Activated CD8-positive, alpha-beta memory T cell treated with anti-CD3 and anti-CD28 coated beads, Interleukin-2, amount 10 ng/mL, durations not matched to agents 7 days and 5 days (primary cell): ENCODE measurements at regions not wholly inside any gene's neighbourhood (a gene's known extent, or its start where the extent isn't known, plus 50 kb on each side); places are given as distances from the start of the nearest gene placed in this dataset.
"Not testable (repeated sequence)": the region's sequence is repeated elsewhere in the genome, so short reads cannot be mapped to it uniquely, and the experiment has no call there.

Source experiments
- ATAC-seq: fragments of 150-1000 bp; cut with Tn5 transposase; one replicate; pipeline ENCODE4 v1.10.0; 2021; ENCODE audit warnings: moderate library complexity
- CTCF ChIA-PET: fragments of 350-600 bp; sonication (Branson Sonifier 250); formaldehyde crosslinking; loops from one replicate; lab custom pipeline; 2021; ENCODE audit warnings: antibody characterized with exemption; lab: Charles Lee
- DNase-seq: peaks from one replicate; pipeline ENCODE4 v3.0.0-alpha.2; 2020
- H3K27ac Mint-ChIP-seq: one replicate; pipeline ENCODE4 v1.8.0; 2021; ENCODE audit warnings: mild to moderate bottlenecking, mixed read lengths
- H3K27me3 Mint-ChIP-seq: one replicate; pipeline ENCODE4 v1.8.0; 2021; ENCODE audit warnings: mixed read lengths
- H3K36me3 Mint-ChIP-seq: one replicate; pipeline ENCODE4 v1.8.0; 2021; ENCODE audit warnings: mild to moderate bottlenecking, mixed read lengths
- H3K4me1 Mint-ChIP-seq: one replicate; pipeline ENCODE4 v1.8.0; 2021; ENCODE audit warnings: mixed read lengths
- H3K4me3 Mint-ChIP-seq: one replicate; pipeline ENCODE4 v1.8.0; 2021; ENCODE audit warnings: mild to moderate bottlenecking, moderate library complexity, mixed read lengths
- H3K9me3 Mint-ChIP-seq: one replicate; pipeline ENCODE4 v1.8.0; 2022; ENCODE audit warnings: low read depth, mixed read lengths

DNA sequence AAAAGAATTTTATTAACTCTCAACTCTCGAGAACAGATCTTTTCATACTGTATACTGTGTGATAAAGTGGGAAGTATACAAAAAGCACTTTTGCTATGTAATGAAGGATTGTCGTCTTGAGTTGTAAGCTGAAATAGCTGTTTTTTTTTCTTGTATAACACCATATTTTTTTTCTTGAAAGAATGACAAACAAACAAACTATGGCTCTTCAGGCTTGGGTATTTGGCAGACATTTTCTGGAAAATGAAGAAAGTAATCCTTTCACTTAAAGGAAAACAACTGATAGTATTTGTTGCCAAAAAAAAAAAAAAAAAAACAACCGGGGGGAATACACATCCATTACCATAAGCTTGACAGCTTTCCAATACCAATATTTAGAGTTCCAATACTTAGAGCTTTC lies 230.4 kb downstream of the ICOS start:
- Mint-ChIP-seq H3K9me3 (no peaks in the 10 kb centered on the region), H3K4me1 (no peaks in the 10 kb centered on the region), H3K27ac (no peak overlapping the region), H3K27me3 (peaks cover 17% of the 10 kb centered on the region), H3K36me3 (no peaks in the 10 kb centered on the region), H3K4me3 (no peak overlapping the region)
- CTCF ChIA-PET = interaction anchor here (1.9 to 2.7 kb wide), 2 partner anchors 11 to 22 kb away, joined by 7 to 11 read pairs; no protein-coding TSS in a partner anchor
- no peak for DNase-seq
- ATAC-seq = no peak

GRCh38 chr2:204167670-204168069 lies 231.1 kb downstream of the ICOS start:
- DNase-seq, H3K9me3 Mint-ChIP-seq, H3K4me1 Mint-ChIP-seq, CTCF ChIA-PET, H3K4me3 Mint-ChIP-seq, ATAC-seq, H3K36me3 Mint-ChIP-seq, H3K27ac Mint-ChIP-seq: not testable (repeated sequence)
- H3K27me3 Mint-ChIP-seq = peaks cover 17% of the 10 kb centered on the region

DNA sequence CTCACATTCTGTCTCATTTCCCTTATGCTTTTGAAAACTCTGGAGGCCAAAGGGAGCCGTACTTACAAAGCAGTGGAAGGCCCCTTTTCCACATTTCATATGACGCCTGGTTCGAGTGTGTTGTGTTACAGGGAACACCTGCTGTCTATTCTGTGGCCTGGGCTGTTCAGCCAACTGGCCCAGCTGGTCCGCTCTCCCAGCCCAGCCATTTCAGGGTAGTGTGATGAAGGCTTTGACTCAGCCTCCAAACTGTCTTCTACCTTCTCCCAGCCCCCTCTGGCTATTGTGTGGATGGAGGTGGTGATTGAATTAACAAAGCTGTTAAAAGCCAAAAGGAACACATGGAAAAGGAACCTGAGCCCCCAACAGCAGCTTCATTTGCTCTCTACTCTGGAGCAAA lies 233.8 kb downstream of the ICOS start:
- Mint-ChIP-seq H3K4me3 (no peak overlapping the region), H3K9me3 (no peaks in the 10 kb centered on the region), H3K4me1 (no peaks in the 10 kb centered on the region), H3K27me3 (peaks cover 17% of the 10 kb centered on the region), H3K36me3 (no peaks in the 10 kb centered on the region), H3K27ac (no peak overlapping the region)
- no peak for ATAC-seq
- CTCF ChIA-PET = no interaction called here
- DNase-seq = no peak

- H3K27ac Mint-ChIP-seq = no peak overlapping the region
- no peaks in the 10 kb centered on the region for H3K36me3 Mint-ChIP-seq
- peaks cover 14% of the 10 kb centered on the region for H3K27me3 Mint-ChIP-seq
- ATAC-seq (no peak), DNase-seq (no peak)
- H3K4me1 Mint-ChIP-seq = no peaks in the 10 kb centered on the region
- CTCF ChIA-PET = no interaction called here
- H3K4me3 Mint-ChIP-seq = no peak overlapping the region
- H3K9me3 Mint-ChIP-seq = no peaks in the 10 kb centered on the region
Measured at GRCh38 chr2:204171432-204172144, 235.0 kb downstream of the ICOS start.

- H3K9me3 Mint-ChIP-seq = no peaks in the 10 kb centered on the region
- DNase-seq = no peak
- CTCF ChIA-PET = no interaction called here
Measured at GRCh38 chr2:204172145-204172600, 235.6 kb downstream of the ICOS start.

DNA sequence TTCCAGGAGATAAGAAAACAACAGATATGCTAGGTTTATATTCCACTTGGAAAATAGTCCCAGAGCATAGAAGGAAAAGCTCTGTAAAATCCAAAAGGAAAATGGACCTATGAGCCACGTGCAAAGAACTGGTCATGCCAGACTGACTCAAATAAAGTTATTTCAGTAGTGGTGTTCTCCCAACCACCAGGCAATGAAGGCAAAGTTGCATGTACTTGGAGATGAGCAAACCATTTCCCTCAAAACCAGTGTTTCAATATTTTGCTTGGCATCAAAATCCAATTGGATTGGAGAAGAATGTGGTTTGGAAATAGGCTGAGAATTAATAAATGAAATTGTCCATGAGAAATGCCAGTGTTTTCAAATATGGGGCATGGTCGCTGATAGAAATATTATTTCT lies 237.5 kb downstream of the ICOS start:
- Mint-ChIP-seq H3K27ac (no peak overlapping the region), H3K4me3 (no peak overlapping the region), H3K4me1 (peaks cover 3% of the 10 kb centered on the region), H3K9me3 (no peaks in the 10 kb centered on the region), H3K27me3 (peaks cover 16% of the 10 kb centered on the region), H3K36me3 (no peaks in the 10 kb centered on the region)
- no peak for ATAC-seq
- DNase-seq = no peak
- CTCF ChIA-PET = no interaction called here

More at GRCh38 chr2:204172145-204172600, 235.6 kb downstream of the ICOS start:
- H3K27ac Mint-ChIP-seq = no peak overlapping the region
- no peaks in the 10 kb centered on the region for H3K36me3 Mint-ChIP-seq
- ATAC-seq = no peak
- H3K4me1 Mint-ChIP-seq = peaks cover 3% of the 10 kb centered on the region
- no peak overlapping the region for H3K4me3 Mint-ChIP-seq
- peaks cover 14% of the 10 kb centered on the region for H3K27me3 Mint-ChIP-seq

DNA sequence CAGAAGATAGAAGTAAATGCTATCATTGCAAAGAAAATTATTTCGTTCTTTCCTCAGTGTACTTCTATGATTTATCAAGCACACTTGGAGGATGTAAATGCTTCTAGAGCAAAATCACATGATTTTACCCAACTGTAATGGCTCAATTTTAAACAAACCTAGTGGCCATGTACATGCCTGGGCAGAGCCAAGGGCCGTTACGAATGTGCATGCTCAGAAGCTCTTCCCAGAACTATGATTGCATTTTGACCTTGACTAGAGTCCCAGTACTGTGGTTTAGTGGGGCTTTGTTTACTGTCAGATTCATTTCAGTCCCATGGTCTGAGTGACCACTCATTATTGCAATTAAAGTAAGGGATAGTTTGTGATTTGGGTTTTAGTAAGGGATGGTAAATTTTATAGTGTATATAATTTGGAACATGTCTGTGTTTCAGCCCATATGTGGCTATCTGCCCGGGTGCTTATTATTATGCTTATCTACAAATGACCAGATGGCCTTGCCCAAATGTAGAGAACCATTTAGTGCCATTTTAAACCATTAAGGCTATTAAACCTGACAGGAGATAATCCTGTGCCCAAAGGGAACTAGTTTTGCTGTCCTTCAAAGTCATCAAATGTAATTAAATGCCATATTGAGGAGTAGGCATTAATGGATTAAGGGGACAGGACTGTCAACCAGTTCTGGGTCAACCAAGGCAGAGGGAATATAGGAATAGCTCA lies 239.1 kb downstream of the ICOS start:
- ATAC-seq (no peak), DNase-seq (no peak)
- no peak overlapping the region for H3K27ac Mint-ChIP-seq
- CTCF ChIA-PET = interaction anchor here (1.4 to 4.3 kb wide), 3 partner anchors 15 to 31 kb away, joined by 3 to 36 read pairs (median 18); no protein-coding TSS in a partner anchor
- H3K4me1 Mint-ChIP-seq = peaks cover 3% of the 10 kb centered on the region
- H3K9me3 Mint-ChIP-seq = no peaks in the 10 kb centered on the region
- H3K36me3 Mint-ChIP-seq = no peaks in the 10 kb centered on the region
- H3K27me3 Mint-ChIP-seq = peaks cover 16% of the 10 kb centered on the region
- H3K4me3 Mint-ChIP-seq = no peak overlapping the region

DNA sequence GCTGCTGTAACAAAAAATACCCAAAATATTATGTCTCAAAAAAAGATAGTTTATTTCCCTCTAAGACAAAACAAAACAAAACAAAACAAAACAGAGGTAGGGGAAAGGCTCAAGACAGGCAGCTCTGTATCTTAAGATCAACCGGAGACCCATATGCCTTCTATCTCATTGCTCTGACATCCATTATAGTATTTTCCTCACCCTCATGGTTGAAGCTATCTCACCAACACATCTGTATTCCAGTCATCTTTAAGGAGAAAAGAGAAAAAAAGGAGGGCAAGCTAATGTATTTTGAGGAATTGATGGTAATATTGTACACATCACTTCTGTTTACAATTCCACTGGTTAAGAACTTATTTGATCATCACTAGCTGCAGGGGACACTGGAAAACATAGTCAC lies 239.7 kb downstream of the ICOS start:
- Mint-ChIP-seq H3K27ac (no peak overlapping the region), H3K4me1 (peaks cover 3% of the 10 kb centered on the region), H3K9me3 (no peaks in the 10 kb centered on the region), H3K36me3 (no peaks in the 10 kb centered on the region), H3K27me3 (peaks cover 19% of the 10 kb centered on the region), H3K4me3 (no peak overlapping the region)
- CTCF ChIA-PET = interaction anchor here (1.2 to 4.3 kb wide), 3 partner anchors 16 to 63 kb away, joined by 4 to 36 read pairs (median 18); no protein-coding TSS in a partner anchor
- ATAC-seq = no peak
- DNase-seq = no peak

- Mint-ChIP-seq H3K27ac (no peak overlapping the region), H3K4me1 (peaks cover 3% of the 10 kb centered on the region), H3K4me3 (no peak overlapping the region), H3K9me3 (no peaks in the 10 kb centered on the region), H3K36me3 (no peaks in the 10 kb centered on the region), H3K27me3 (peaks cover 27% of the 10 kb centered on the region)
- CTCF ChIA-PET = interaction anchor here (0.8 to 4.3 kb wide), 27 partner anchors 9 to 207 kb away, joined by 3 to 36 read pairs (median 5); no protein-coding TSS in a partner anchor
- ATAC-seq (peak; percentile 27), DNase-seq (no peak)
Measured at GRCh38 chr2:204177251-204177976, 240.9 kb downstream of the ICOS start.

GRCh38 chr2:204177977-204178522 lies 241.5 kb downstream of the ICOS start:
- Mint-ChIP-seq H3K36me3 (no peaks in the 10 kb centered on the region), H3K4me1 (peaks cover 3% of the 10 kb centered on the region), H3K9me3 (no peaks in the 10 kb centered on the region), H3K4me3 (no peak overlapping the region), H3K27me3 (peaks cover 30% of the 10 kb centered on the region), H3K27ac (no peak overlapping the region)
- ATAC-seq = peak; percentile 87
- CTCF ChIA-PET = interaction anchor here (0.8 to 4.3 kb wide), 28 partner anchors 9 to 208 kb away, joined by 3 to 36 read pairs (median 4); no protein-coding TSS in a partner anchor
- DNase-seq = peak; percentile 75

GRCh38 chr2:204180649-204181048 lies 244.1 kb downstream of the ICOS start:
- Mint-ChIP-seq H3K27ac (no peak overlapping the region), H3K36me3 (no peaks in the 10 kb centered on the region), H3K4me1 (peaks cover 3% of the 10 kb centered on the region), H3K9me3 (no peaks in the 10 kb centered on the region), H3K4me3 (no peak overlapping the region), H3K27me3 (peaks cover 37% of the 10 kb centered on the region)
- DNase-seq (no peak), ATAC-seq (no peak)
- CTCF ChIA-PET = interaction anchor here (1.6 to 3.7 kb wide), 2 partner anchors 68 to 73 kb away, joined by 3 to 26 read pairs; no protein-coding TSS in a partner anchor

- CTCF ChIA-PET = no interaction called here
- no peak overlapping the region for H3K27ac Mint-ChIP-seq
- H3K36me3 Mint-ChIP-seq = no peaks in the 10 kb centered on the region
- no peak for ATAC-seq
- DNase-seq = no peak
- no peak overlapping the region for H3K4me3 Mint-ChIP-seq
- H3K9me3 Mint-ChIP-seq = no peaks in the 10 kb centered on the region
- peaks cover 8% of the 10 kb centered on the region for H3K4me1 Mint-ChIP-seq
- H3K27me3 Mint-ChIP-seq = peaks cover 33% of the 10 kb centered on the region
Measured at GRCh38 chr2:204183608-204184007, 247.0 kb downstream of the ICOS start.

DNA sequence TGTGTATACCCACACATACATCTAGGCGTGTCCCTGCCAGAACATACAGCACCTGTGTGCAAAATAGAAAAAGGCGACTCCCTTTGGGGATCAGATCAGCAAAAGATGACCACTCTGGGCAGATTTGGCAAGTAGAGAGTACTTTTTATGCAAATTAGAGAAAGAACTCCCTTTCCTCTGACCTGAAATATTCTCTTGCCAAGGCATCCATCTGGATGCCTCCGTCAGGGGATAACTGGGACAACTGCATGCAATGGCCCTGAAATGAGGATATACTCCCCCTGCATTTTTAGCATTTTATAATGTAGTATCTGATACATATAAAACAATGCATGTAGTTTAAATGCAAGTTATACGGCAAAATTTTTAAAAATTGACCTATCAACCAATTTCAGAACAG lies 247.7 kb downstream of the ICOS start:
- ATAC-seq (no peak), DNase-seq (no peak)
- CTCF ChIA-PET = no interaction called here
- H3K36me3 Mint-ChIP-seq = no peaks in the 10 kb centered on the region
- H3K4me1 Mint-ChIP-seq = peaks cover 8% of the 10 kb centered on the region
- H3K27me3 Mint-ChIP-seq = peaks cover 31% of the 10 kb centered on the region
- H3K4me3 Mint-ChIP-seq = no peak overlapping the region
- H3K27ac Mint-ChIP-seq = no peak overlapping the region
- H3K9me3 Mint-ChIP-seq = no peaks in the 10 kb centered on the region
